PFSK-1 (cell line): ENCODE measurements at regions not wholly inside any gene's neighbourhood (a gene's known extent, or its start where the extent isn't known, plus 50 kb on each side); places are given as distances from the start of the nearest gene placed in this dataset.

ENCODE experiments used
- FOXP2 ChIP-seq: optimal IDR thresholded peaks from 2 replicates; pipeline ENCODE3; 2011; ENCODE audit warnings: borderline replicate concordance, control low read depth, inconsistent platforms; ENCODE audit not compliant: insufficient read depth; ENCODE audit errors: extremely low read length, extremely low read depth
- POLR2AphosphoS5 ChIP-seq: IDR thresholded peaks from 2 replicates; pipeline ENCODE4 v1.6.1; 2012; ENCODE audit warnings: low read depth, mild to moderate bottlenecking, control low read depth, low read length, moderate library complexity
- SIN3A ChIP-seq: IDR thresholded peaks from 2 replicates; pipeline ENCODE4 v1.6.1; 2012; ENCODE audit warnings: mild to moderate bottlenecking, low read length, moderate library complexity, borderline replicate concordance; ENCODE audit not compliant: insufficient read depth
- TAF1 ChIP-seq: IDR thresholded peaks from 2 replicates; pipeline ENCODE4 v1.6.1; 2012; ENCODE audit warnings: low read length, control low read depth, borderline replicate concordance; ENCODE audit not compliant: insufficient read depth
- TF ChIP-seq, protein P1 (sequence below), 2 experiments: IDR thresholded peaks; 2 replicates each; pipeline versions ENCODE4 v1.6.1 to v1.8.0; 2011 to 2012; ENCODE audit warnings: low read depth in 2 of 2, low read length in 2 of 2, control low read depth in 1 of 2, inconsistent platforms in 1 of 2, mild to moderate bottlenecking in 1 of 2, moderate library complexity in 1 of 2; ENCODE audit not compliant: insufficient read depth in 1 of 2

DNA sequence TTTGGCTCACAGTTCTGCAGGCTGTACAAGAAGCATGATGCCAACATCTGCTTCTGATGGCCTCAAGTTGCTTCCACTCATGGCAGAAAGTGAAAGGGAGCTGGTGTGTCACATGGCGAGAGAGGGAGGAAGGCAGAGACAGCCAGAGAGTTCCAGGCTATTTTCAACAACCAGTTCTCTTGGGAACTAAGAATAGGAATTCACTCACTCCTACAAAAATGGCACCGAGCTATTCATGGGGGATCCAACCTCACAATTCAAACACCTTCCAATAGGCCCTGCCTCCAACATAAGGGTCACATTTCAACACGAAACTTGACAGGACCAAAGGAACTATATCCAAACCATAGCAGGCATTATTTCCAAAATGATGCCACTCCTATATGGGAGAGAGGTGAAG lies 299.5 kb upstream of the TGFBR2 start:
- TF ChIP-seq FOXP2, result no peak
- no peak for TF ChIP-seq SIN3A
- TF ChIP-seq, protein P1, sequence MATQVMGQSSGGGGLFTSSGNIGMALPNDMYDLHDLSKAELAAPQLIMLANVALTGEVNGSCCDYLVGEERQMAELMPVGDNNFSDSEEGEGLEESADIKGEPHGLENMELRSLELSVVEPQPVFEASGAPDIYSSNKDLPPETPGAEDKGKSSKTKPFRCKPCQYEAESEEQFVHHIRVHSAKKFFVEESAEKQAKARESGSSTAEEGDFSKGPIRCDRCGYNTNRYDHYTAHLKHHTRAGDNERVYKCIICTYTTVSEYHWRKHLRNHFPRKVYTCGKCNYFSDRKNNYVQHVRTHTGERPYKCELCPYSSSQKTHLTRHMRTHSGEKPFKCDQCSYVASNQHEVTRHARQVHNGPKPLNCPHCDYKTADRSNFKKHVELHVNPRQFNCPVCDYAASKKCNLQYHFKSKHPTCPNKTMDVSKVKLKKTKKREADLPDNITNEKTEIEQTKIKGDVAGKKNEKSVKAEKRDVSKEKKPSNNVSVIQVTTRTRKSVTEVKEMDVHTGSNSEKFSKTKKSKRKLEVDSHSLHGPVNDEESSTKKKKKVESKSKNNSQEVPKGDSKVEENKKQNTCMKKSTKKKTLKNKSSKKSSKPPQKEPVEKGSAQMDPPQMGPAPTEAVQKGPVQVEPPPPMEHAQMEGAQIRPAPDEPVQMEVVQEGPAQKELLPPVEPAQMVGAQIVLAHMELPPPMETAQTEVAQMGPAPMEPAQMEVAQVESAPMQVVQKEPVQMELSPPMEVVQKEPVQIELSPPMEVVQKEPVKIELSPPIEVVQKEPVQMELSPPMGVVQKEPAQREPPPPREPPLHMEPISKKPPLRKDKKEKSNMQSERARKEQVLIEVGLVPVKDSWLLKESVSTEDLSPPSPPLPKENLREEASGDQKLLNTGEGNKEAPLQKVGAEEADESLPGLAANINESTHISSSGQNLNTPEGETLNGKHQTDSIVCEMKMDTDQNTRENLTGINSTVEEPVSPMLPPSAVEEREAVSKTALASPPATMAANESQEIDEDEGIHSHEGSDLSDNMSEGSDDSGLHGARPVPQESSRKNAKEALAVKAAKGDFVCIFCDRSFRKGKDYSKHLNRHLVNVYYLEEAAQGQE (IDR thresholded peaks at IDR 0.05; ENCODE audit: insufficient read depth in 1 of 2, low read depth in 2 of 2, low read length in 2 of 2), result no peak
- TF ChIP-seq TAF1, result no peak
- TF ChIP-seq POLR2AphosphoS5, result no peak

DNA sequence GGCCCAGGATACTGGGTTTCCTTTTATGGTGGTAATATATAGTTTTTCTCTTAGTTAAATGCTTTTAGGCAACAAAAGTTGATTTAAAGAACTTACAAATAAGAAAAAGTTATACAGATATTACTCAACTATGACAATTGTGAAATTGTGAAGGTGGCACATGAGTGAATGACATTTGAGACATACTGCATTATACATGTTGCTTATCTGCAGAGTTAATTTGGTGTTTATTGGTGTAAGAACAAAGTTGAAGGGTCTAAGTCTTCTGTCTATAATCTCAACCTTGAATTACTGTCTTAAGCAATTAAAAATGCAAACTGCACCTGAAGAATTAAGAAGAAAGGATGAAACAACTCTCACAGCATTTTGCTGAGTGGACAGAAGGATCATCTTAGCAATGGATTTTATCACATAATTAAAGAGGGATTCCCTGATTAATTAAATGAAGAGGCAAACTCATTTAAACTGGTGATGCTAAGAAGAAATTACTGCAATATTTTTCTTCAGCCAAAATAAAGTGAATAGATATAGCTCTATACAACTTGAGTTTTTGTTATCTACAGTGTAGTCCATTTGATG lies 298.9 kb upstream of the TGFBR2 start:
- TF ChIP-seq, protein P1 (IDR thresholded peaks at IDR 0.05; ENCODE audit: insufficient read depth in 1 of 2, low read depth in 2 of 2, low read length in 2 of 2), result no peak
- TF ChIP-seq SIN3A, result no peak
- TF ChIP-seq FOXP2, result no peak
- no peak for TF ChIP-seq TAF1
- TF ChIP-seq POLR2AphosphoS5, result no peak

DNA sequence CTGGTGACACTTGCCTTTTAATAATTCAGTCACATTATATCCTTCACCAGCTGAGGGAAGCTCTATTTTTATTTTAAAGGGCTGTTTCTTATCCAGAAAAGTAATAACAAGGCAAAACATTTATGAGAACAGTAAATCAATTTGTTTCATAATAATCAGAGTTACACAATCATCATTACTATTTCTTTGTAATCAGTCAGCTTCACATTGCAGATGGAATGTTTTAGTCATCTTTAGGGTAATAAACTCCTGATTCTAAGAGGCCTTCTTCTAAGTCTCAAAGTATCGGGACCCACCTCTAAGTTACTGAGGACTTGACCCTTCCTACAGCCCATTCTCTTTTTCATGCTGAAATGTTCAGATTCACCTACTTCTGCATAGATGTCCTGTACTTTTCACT lies 298.3 kb upstream of the TGFBR2 start:
- TF ChIP-seq SIN3A (no peak), POLR2AphosphoS5 (no peak), FOXP2 (no peak), TAF1 (no peak)

DNA sequence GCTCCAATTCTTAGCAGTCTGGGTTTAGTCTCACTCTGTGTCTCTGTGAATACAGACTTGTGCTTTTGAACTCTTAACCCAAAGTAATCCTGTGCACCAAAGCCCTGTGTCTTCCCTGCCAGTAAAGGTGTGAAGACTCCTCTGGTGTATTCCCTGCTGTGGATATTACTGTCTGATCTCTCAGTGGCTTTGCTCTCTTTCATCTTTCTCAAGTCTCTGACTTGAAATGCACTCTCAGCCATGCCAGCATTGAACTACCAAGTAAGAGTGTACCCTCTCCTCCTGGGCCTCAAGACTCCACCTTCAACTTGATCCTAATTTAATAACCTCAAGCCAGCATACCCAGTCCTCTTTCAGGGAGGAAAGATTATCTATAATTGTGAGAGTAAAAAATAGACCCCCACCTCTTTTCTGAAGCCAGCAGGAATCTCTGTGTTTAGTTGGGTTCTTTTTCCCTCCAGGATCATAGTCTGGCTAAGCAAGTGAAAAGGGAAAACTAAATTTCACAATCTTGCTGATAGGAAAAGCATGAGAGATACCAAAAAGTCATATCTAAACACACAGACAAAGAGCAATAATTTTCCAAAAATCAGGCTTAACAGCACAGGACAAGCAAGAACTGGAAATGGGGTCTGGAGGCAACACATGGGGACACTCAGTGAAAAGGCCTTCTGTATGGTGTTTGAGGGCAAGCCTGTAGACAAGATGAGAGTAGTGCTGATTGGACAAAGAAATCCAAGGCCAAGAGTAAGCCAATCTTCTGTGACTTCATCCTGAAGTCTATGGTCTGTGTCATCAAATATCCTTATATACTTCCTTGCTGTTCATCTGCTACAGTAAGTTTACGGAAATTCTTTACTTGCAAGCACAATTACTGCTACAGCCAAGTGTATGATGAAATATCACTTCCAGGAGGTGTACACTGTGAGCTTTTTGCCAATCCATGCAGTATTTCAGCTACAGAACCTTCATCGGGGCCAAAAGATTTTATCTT lies 296.1 kb upstream of the TGFBR2 start:
- TF ChIP-seq, protein P1 (IDR thresholded peaks at IDR 0.05; ENCODE audit: insufficient read depth in 1 of 2, low read depth in 2 of 2, low read length in 2 of 2), result no peak
- TF ChIP-seq FOXP2 (no peak), POLR2AphosphoS5 (no peak), SIN3A (no peak), TAF1 (no peak)

DNA sequence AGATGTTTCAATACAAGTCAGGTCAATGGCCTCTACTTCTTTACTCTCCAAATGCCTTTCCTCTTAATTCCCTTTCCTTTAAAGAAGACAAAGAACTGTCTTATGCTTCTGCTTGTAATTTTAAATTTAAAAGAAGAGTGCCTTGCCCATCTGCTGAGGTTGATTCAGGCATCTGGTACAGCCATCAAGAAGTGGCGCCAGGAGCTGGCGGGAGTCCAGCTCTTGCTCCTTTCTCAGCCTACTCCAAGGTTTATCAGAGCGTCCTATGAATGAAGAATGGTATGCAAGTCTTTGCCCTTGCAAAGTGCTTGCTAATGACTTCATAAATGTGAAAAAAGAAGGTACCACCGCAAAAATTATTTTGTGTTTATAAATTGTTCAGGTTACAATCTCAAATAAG lies 294.6 kb upstream of the TGFBR2 start:
- TF ChIP-seq FOXP2, result no peak
- TF ChIP-seq, protein P1 (IDR thresholded peaks at IDR 0.05; ENCODE audit: insufficient read depth in 1 of 2, low read depth in 2 of 2, low read length in 2 of 2), result no peak
- TF ChIP-seq SIN3A, result no peak
- no peak for TF ChIP-seq POLR2AphosphoS5
- no peak for TF ChIP-seq TAF1
